UCSD-AML1 (cell line): ENCODE measurements at regions not wholly inside any gene's neighbourhood (a gene's known extent, or its start where the extent isn't known, plus 50 kb on each side); places are given as distances from the start of the nearest gene placed in this dataset.
A peak's percentile ranks its signal among the peaks of the same experiment; 100 is the strongest.
"Not testable (repeated sequence)": the region's sequence is repeated elsewhere in the genome, so short reads cannot be mapped to it uniquely, and the experiment has no call there.

ENCODE experiments used
- DNase-seq: peaks from one replicate; lab custom pipeline; 2025; ENCODE audit not compliant: unreplicated experiment; lab: John Stamatoyannopoulos, UW

GRCh38 chr9:124124729-124125650, 113.4 kb downstream of the LHX2 start:
- DNase-seq, result no peak

- DNase-seq, result no peak
Measured at GRCh38 chr9:124125651-124125977, 114.0 kb downstream of the LHX2 start.

DNA sequence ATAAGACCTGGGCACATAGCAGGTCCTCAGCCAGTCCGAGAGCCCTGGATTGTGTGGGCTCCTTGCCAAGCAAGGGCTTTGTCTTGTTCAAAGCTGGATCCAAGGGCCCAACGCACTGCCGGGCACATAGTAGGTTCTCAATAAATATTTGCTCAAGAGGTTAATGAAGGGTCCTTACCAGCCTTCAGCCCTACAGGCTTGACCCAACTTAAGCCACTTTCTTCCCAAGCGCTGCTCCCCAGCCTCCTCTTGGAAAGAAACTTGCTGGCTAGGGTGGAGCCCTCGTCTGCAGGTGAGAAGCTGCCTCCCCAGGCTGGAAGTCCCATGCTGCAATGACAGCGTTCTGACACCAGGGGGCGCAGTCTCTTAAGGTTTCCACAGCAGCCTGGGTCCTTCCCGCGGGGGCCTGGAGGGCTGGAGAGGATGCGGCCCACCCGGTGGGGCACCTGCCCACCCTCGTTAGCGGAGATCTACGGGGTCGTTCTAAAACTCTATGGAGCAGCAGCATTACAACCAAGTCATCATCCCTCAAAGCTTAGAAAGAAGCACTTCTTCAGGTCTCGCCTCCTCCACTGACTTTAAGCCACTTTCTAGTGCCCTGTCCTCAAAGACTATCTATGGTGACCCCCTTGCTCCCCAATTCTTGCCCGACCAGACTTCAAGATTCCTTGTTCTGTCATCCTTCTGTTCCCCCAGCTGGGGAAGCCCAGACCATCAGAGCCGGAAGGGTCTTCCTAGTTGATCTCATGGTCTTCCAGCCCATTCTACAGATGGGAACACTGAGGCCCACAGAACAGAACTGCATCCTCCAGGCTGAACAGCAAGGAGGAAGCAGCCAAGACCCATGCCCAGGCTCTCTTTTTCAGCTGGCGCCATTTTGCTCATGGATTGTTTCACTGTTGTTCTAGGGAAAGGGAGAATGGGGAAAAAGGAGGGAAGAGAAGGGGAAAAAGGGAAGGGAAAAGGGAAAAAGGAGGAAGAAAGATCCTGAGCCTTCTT, 115.4 kb downstream of the LHX2 start:
- peak; percentile 75 for DNase-seq

GRCh38 chr9:124128568-124129166, 117.1 kb downstream of the LHX2 start:
- DNase-seq, result no peak

DNA sequence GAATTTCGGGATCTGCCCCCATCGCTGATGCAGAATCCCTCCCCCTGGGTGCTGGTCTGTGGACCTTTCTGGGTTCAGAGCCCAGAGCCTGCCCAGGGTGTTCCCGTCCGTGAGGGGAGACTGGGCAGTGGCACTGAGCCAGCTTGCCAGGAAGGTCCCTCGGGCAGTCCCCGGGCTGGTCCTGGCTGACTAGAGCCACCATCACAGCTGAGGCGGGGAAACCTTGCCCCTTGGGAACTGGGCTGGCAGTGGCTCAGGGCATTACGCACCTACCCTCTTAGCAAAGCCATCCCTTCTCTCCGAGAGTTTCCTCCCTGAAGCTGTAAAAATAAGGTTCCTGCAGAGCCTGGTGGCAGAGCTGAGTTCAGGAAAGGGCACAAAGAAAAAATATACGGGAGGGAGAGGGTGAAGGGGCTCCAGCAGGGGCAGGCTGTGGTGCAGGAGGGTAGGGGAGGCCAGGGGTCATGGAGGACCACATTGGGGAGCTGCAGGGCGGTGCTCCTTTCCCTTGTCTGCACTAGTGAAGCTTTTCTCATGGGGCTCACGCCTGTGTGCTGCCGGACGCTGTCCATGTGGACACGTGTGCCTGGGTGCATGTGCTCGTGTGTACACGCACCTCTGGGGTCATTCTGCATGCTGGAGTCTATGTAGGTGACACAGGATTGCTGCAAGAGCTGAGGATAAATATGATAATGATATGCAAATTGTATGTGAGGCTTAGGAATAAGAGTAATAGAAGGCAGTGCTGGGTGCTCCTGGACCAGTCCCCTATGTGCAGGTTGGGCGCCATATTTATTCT, 118.9 kb downstream of the LHX2 start:
- no peak for DNase-seq

DNA sequence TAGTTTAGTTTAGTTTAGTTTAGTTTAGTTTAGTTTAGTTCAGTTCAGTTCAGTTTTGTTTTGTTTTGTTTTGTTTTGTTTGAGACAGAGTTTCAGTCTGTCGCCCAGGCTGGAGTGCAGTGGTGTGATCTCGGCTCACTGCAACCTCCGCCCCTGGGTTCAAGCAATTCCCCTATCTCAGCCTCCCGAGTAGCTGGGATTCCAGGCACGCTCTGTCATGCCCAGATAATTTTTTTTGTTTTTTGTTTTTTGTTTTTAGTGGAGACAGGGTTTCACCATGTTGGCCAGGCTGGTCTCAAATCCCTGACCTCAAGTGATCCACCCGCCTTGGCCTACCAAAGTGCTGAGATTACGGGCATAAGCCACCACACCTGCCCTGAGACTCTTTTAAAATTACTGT, 120.0 kb downstream of the LHX2 start:
- DNase-seq, result not testable (repeated sequence)

DNA sequence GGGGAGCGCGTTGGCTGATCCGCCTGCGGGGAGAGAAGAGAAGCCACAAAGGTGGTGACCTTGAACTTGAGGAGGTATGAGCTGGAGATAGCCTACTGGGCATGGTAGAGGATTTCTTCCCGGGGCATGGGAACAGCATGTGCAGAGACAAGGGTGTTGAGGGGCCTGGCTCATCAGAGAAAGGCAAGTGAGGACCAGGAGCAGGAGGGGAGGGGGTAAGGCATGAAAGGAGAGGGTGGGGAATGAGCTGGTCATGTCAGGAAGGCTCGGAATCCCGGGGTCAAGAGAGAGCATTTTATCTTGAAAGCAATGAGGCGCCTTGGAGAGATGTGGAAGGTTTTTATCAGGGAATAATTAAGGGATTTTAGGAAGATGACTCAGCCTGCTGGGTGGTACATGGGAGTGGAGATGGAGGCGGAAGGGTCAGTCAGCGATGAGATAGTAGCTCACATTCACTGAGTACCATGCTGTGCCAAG, 121.1 kb downstream of the LHX2 start:
- no peak for DNase-seq

- DNase-seq, result peak; percentile 71
Measured at GRCh38 chr9:124133727-124134126, 122.2 kb downstream of the LHX2 start.

- no peak for DNase-seq
Measured at GRCh38 chr9:124134526-124134925, 123.0 kb downstream of the LHX2 start.

DNA sequence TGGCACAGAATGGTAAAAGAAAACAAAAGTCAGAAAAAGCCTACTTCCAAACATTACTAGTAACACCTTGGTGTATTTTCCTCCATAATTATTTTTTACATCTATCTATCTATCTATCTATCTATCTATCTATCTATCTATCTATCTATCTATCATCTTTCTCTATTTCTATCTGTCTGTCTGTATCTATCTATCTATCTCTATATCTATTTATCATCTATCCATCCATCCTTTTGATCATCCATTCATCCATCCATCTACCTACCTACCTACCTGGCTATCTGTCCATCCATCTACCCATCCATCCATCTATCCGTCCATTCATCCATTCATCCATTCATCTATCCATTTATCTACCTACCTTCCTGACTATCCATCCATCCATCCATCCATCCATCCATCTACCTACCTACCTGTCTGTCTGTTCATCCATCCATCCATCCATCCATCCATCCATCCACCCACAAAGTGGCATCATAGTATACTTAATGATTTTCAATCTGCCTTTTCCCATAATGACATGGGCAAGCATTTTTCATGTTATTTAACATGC, 121.9 kb upstream of the NEK6 start:
- no peak for DNase-seq

DNA sequence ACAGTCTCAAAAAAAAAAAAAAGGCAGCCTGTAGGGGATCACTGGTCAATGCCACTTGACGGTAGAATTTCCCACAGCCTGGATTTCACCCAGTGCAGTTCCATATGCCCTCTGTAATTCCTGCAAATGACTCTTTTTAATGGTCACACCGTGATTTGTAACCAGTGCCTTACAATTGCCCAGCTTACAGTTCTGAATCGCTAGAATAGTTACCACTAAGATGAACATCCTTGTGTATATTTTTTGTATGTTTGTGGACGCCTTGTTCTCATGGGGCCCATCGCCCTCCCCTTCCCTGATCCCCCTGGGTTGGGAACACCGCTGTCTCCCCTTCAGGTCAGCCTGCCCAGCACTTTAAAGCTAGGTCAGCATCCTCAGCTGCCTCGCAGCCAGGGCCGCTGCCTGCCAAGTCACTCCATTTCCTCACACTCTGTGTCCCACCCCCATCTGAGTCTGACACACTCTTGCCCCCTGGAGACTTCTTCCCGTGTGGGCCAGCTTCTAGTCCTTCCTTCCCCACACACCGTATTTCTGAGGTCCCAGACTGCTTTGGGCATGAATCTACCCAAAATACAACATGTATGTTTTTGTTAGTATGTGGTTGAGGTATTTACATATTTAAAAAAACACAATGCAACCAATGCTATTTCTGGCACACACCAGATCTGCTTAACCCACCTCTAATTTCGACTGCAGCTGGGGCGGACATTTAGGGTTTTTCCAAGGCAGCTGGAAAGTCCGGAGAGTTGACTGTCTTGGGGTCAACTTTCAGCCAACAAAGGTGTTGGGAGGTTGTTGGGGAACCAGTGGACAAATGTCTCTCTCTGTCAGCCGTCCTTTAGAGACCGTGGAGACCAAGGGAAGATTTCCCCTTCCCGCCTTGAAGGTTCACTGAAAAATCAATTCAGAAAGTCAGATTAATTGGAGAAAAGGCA, 120.5 kb upstream of the NEK6 start:
- DNase-seq, result no peak

- no peak for DNase-seq
Measured at GRCh38 chr9:124137944-124138335, 119.8 kb upstream of the NEK6 start.

DNA sequence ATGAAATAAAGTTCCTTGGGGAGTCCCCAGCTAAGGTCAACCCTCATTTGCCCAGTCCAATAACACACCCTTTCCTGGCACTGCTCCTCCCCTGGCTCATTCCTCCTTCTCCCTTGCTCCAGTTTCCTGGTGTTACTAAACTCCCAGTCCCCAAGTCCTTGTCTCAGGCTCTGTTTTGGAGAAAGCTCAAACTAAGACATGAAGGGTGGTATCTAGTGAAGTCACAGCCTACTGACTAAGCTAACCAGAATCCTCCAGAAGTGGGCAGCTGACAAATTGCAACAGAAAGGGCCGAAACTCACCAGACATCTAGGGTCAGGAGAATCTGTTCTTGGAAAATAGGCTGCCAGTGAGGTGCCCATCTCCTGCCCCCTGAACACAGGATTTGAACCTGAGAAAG, 118.7 kb upstream of the NEK6 start:
- no peak for DNase-seq

DNA sequence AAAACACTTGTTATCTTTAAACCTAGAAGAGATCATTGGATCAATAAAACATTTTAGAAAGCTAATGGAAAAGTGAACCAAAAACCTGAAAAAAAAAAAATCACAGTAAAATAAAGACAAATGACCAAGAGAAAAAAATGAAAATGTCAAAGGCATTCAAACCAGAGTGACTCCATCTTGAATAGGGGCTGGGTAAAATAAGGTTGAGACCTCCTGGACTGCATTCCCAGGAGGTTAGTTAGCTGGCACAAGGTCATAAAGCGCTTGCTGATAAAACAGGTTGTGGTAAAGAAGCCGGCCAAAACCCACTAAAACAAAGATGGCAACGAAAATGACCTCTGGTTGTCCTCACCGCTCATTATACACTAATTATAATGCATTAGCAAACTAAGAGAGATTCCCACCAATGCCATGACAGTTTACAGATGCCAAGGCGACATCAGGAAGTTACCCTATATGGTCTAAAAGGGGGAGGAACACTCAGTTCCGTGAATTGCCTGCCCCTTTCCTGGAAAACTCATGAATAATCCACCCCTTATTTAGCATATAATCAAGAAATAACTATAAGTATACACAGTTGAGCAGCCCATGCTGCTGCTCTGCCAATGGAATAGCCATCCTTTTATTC, 116.7 kb upstream of the NEK6 start:
- DNase-seq, result no peak

DNA sequence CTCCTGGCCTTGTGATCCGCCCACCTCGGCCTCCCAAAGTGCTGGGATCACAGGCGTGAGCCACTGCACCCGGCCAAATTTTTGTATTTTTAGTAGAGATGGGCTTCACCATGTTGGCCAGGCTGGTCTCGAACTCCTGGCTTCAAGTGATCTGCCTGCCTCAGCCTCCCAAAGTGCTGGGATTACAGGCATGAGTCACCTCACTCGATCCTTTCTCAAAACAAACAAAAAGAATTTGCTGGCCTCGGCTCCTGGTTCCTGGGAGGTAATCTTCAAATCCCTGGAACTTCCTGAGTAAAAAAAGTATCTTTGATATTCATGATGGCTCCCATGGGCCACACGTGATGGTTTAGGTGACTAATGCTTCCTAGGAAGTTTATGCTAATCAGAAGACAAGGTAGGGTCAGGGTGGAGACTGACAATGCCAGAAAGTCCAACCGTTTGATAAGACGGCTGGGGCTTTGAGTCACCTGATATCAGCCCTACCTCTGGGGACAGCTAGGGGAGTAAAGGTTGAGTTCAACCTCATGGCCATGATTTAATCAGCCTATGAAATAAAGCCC, 113.1 kb upstream of the NEK6 start:
- DNase-seq, result not testable (repeated sequence)

- DNase-seq, result no peak
Measured at GRCh38 chr9:124146031-124146561, 111.7 kb upstream of the NEK6 start.

DNA sequence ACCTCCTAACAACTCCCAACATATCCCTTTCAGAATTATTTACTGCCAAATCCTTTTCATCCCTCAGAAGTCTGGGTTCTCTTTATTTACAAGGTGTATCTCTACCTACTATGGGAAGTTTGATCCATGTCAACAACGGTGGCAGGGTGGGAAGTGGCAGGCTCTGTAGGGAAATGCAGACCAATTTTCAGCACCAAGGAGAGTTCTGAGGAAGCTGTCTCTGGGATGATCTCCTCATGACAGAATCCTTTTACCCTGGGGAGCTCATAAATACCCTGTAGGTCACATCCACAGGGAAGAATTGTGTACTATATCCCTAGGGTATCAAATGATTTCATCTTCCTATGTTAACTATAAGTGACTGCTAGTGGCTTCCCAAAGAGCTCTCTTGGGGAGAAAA, 107.8 kb upstream of the NEK6 start:
- no peak for DNase-seq

DNA sequence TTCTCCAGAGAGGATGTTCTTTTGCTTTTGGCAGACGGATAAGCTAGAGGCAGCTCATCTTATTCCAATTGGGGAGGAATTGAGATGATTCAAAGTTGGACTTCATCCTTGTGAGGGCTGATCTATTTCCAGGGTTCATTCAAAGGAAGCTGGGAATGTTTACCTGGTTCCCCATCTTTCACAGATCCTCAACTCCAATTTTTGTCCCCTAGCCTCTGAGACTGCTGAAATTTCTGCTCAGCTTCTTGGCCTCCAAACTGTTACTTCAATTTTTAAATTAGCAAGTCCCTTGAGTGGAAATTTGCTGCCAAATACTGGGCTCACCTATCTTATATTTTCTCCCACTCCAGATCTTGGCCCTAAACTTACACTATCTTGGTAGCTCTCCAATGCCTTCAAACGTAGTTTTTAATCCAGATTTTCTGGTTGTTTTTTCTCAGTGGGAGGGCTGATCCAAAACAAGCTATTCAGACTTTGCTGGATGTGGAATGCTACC, 93.9 kb upstream of the NEK6 start:
- DNase-seq, result no peak
